ENCODE measurements at regions not wholly inside any gene's neighbourhood (a gene's known extent, or its start where the extent isn't known, plus 50 kb on each side); places are given as distances from the start of the nearest gene placed in this dataset.

DNA sequence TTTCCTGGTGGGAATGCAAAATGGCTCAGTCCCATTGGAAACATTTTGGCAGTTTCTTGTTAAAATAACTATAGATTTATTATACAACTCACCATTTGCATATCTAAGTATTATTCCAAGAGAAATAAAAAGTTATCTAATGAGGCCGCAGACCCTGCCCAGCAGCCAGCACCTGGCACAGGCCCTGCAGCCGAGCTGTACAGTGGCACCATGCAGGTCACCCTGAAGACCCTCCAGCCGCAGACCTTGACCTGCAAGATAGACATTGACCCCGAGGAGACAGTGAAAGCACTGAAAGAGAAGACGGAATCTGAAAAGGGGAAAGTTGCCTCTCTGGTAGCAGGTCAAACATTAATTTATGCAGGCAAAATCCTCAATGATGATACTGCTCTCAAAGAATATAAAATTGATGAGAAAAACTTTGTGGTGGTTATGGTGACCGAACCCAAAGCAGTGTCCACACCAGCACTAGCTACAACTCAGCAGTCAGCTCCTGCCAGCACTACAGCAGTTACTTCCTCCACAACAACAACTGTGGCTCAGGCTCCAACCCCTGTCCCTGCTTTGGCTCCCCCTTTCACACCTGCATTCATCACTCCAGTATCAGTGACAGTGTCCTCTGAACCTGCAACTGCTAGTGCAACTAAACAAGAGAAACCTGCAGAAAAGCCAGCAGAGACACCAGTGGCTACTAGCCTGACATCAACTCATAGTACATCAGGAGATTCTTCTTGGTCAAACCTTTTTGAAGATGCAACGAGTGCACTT lies 113.5 kb upstream of the SATB1 start:
- TF ChIP-seq POLR2A (IDR thresholded peaks at IDR 0.05; ENCODE audit: low read length) (no peak), GATA1 (IDR thresholded peaks at IDR 0.05; ENCODE audit: low read depth, low read length) (no peak)

All from erythroblast (primary cell).